ENCODE measurements at regions not wholly inside any gene's neighbourhood (a gene's known extent, or its start where the extent isn't known, plus 50 kb on each side); places are given as distances from the start of the nearest gene placed in this dataset.

- Histone ChIP-seq H3K79me2 (ENCODE audit: insufficient read depth, low read length) (no peaks in the 10 kb centered on the region), H3K4me1 (ENCODE audit: control insufficient read depth in 1 of 2, insufficient read depth in 2 of 2, low read length in 2 of 2) (no peaks in the 10 kb centered on the region), H3K9me3 (ENCODE audit: control insufficient read depth in 1 of 2, insufficient read depth in 1 of 2, low read depth in 1 of 2, low read length in 2 of 2) (no peaks in the 10 kb centered on the region), H3K27ac (ENCODE audit: low read depth, low read length) (no peak overlapping the region), H3K9me2 (ENCODE audit: insufficient read depth) (no peaks in the 10 kb centered on the region), H3K4me2 (ENCODE audit: low read length) (no peak overlapping the region), H2AFZ (ENCODE audit: low read depth, low read length, poor library complexity, severe bottlenecking) (no peak overlapping the region), H3K27me3 (ENCODE audit: insufficient read depth, low read length) (peaks cover 10% of the 10 kb centered on the region; the same call in 1 of the 2 replicates), H3K36me3 (ENCODE audit: control insufficient read depth in 1 of 2, insufficient read depth in 2 of 2, low read length in 2 of 2) (no peaks in the 10 kb centered on the region), H4K20me1 (ENCODE audit: insufficient read depth) (no peaks in the 10 kb centered on the region), H3K9ac (ENCODE audit: low read length) (no peak overlapping the region), H3K4me3 (replicated peaks in 1 of 2; ENCODE audit: low read depth in 1 of 2, low read length in 2 of 2) (no peak overlapping the region)
- RAD21 ChIA-PET (ENCODE audit: low non-redundant PET in 1 of 2, low total read pairs in 2 of 2, uncharacterized antibody in 2 of 2, unreplicated experiment in 2 of 2): no interaction called here
- CTCF ChIA-PET: no interaction called here
- TF ChIP-seq TCF7L2 (IDR thresholded peaks at IDR 0.05; ENCODE audit: borderline replicate concordance, extremely low read depth, insufficient read depth, insufficient read length): no peak
- no peak for TF ChIP-seq SP1 (IDR thresholded peaks at IDR 0.05; ENCODE audit: low read depth)
- no peak for TF ChIP-seq ELF1 (IDR thresholded peaks at IDR 0.05; ENCODE audit: borderline replicate concordance, low read depth)
- no peak for TF ChIP-seq POLR2AphosphoS5 (IDR thresholded peaks at IDR 0.05; ENCODE audit: low read depth, low read length)
- TF ChIP-seq CBX3 (IDR thresholded peaks at IDR 0.05; ENCODE audit: low read depth): no peak
- no peak for ATAC-seq
- DNase-seq (ENCODE audit: low read depth, low spot score): no peak
- intact Hi-C loops (cut with micrococcal nuclease): no loop called here
- POLR2A ChIA-PET: no interaction called here
- BruUV-seq (replicated peaks): no TSS peak
Measured at GRCh38 chr7:32256811-32257210, 186.6 kb upstream of the PDE1C start.

GRCh38 chr7:32256376-32256775 lies 186.2 kb upstream of the PDE1C start:
- CTCF ChIA-PET: no interaction called here
- BruUV-seq (replicated peaks): no TSS peak
- H3K27me3 ChIP-seq (ENCODE audit: insufficient read depth, low read length): peaks cover 14% of the 10 kb centered on the region; the same call in 1 of the 2 replicates
- TF ChIP-seq SP1 (IDR thresholded peaks at IDR 0.05; ENCODE audit: low read depth) (no peak), EZH2phosphoT487 (IDR thresholded peaks at IDR 0.05; ENCODE audit: borderline replicate concordance) (no peak), REST (IDR thresholded peaks at IDR 0.05; ENCODE audit: low read depth) (no peak), YY1 (IDR thresholded peaks at IDR 0.05; ENCODE audit: extremely low read depth, insufficient replicate concordance, low read depth, low read length) (no peak), CTCF (IDR thresholded peaks at IDR 0.05 in 2 of 3, conservative IDR thresholded peaks at IDR 0.05 in 1 of 3; ENCODE audit: borderline replicate concordance in 1 of 3, insufficient read depth in 1 of 3, low read depth in 2 of 3, low read length in 2 of 3) (no peak), SRF (IDR thresholded peaks at IDR 0.05; ENCODE audit: low read depth) (no peak), TCF7L2 (IDR thresholded peaks at IDR 0.05; ENCODE audit: borderline replicate concordance, extremely low read depth, insufficient read depth, insufficient read length) (no peak), ZFX (IDR thresholded peaks at IDR 0.05) (no peak), ZBTB33 (IDR thresholded peaks at IDR 0.05; ENCODE audit: extremely low read depth, insufficient replicate concordance, low read length) (no peak), ZNF274 (IDR thresholded peaks at IDR 0.05; ENCODE audit: low read depth, low read length) (no peak)

More at GRCh38 chr7:32256376-32256775, 186.2 kb upstream of the PDE1C start:
- intact Hi-C loops (cut with micrococcal nuclease): no loop called here
- Histone ChIP-seq H3K79me2 (ENCODE audit: insufficient read depth, low read length) (no peaks in the 10 kb centered on the region), H3K4me3 (replicated peaks in 1 of 2; ENCODE audit: low read depth in 1 of 2, low read length in 2 of 2) (no peak overlapping the region), H3K36me3 (ENCODE audit: control insufficient read depth in 1 of 2, insufficient read depth in 2 of 2, low read length in 2 of 2) (no peaks in the 10 kb centered on the region), H4K20me1 (ENCODE audit: insufficient read depth) (no peaks in the 10 kb centered on the region), H3K9ac (ENCODE audit: low read length) (no peak overlapping the region), H3K27ac (ENCODE audit: low read depth, low read length) (no peak overlapping the region), H3K9me2 (ENCODE audit: insufficient read depth) (no peaks in the 10 kb centered on the region), H3K9me3 (ENCODE audit: control insufficient read depth in 1 of 2, insufficient read depth in 1 of 2, low read depth in 1 of 2, low read length in 2 of 2) (no peaks in the 10 kb centered on the region), H3K4me1 (ENCODE audit: control insufficient read depth in 1 of 2, insufficient read depth in 2 of 2, low read length in 2 of 2) (no peaks in the 10 kb centered on the region), H2AFZ (ENCODE audit: low read depth, low read length, poor library complexity, severe bottlenecking) (no peak overlapping the region), H3K4me2 (ENCODE audit: low read length) (no peak overlapping the region)
- POLR2A ChIA-PET: no interaction called here
- DNase-seq (ENCODE audit: low read depth, low spot score) (no peak), ATAC-seq (no peak)
- RAD21 ChIA-PET (ENCODE audit: low non-redundant PET in 1 of 2, low total read pairs in 2 of 2, uncharacterized antibody in 2 of 2, unreplicated experiment in 2 of 2): no interaction called here

Data from HCT116 (cell line).